SJCRH30 (cell line): ENCODE measurements at regions not wholly inside any gene's neighbourhood (a gene's known extent, or its start where the extent isn't known, plus 50 kb on each side); places are given as distances from the start of the nearest gene placed in this dataset.

Experiments
- DNase-seq, 2 experiments: peaks; one replicate each; pipeline ENCODE4 v3.0.0-alpha.2; 2015 to 2020
- H3K27ac ChIP-seq: fragments of 250-450 bp; sonication (Bioruptor Pico); 2 replicates; pipeline ENCODE4 v1.5.1; 2020; ENCODE audit warnings: mild to moderate bottlenecking, moderate library complexity
- H3K27me3 ChIP-seq: fragments of 250-450 bp; sonication (Bioruptor Pico); 2 replicates; pipeline ENCODE4 v1.5.1; 2020; ENCODE audit warnings: mild to moderate bottlenecking, moderate library complexity
- H3K36me3 ChIP-seq: fragments of 250-450 bp; sonication (Bioruptor Pico); 2 replicates; pipeline ENCODE4 v1.5.1; 2020; ENCODE audit warnings: mild to moderate bottlenecking, moderate library complexity
- H3K4me1 ChIP-seq: fragments of 250-450 bp; sonication (Bioruptor Pico); 2 replicates; pipeline ENCODE4 v1.5.1; 2020; ENCODE audit warnings: mild to moderate bottlenecking, moderate library complexity
- H3K4me3 ChIP-seq: fragments of 250-450 bp; sonication (Bioruptor Pico); 2 replicates; pipeline ENCODE4 v1.5.1; 2020; ENCODE audit warnings: mild to moderate bottlenecking, moderate library complexity
- H3K9me3 ChIP-seq: fragments of 250-450 bp; sonication (Bioruptor Pico); replicated peaks from 2 replicates; pipeline ENCODE4 v1.5.1; 2020; ENCODE audit warnings: mild to moderate bottlenecking, moderate library complexity

DNA sequence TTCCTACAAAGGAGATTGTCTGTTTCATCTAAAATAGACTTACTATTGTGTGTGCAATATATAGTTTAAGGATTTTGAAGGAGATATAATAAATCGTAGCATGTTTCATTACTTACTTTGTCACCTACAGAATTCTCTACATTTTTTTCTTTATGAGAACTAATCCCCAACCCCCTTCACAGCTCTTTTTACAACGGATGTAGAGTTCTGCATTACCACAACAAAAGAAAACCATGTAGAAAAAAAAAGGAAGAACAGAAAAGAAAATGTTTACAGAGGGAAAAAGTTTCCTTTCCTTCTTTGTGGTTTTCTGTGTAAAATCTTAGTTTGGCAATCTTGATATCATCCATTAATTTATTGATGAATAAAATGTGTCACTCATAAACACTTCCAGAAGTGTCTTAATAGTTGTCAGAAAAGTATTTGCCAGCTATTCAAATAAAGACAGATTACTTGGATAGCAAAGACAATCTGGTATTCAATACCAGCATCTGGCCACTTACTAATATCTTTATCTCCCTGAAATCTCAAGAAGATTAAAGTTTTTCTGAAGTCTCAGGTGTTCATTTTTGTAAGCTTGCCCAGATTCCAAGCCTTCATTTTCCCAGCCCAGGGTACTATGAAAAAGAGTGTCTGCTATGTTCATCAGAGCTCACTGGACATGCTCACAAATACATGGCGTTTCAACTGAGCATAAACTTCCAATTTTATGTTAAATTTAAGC is 806.8 kb downstream of the PCDH19 start:
- H3K27ac ChIP-seq: no peak overlapping the region
- H3K4me1 ChIP-seq: no peaks in the 10 kb centered on the region
- H3K4me3 ChIP-seq: no peak overlapping the region
- H3K9me3 ChIP-seq: no peaks in the 10 kb centered on the region
- no peak for DNase-seq
- no peaks in the 10 kb centered on the region for H3K36me3 ChIP-seq
- no peaks in the 10 kb centered on the region for H3K27me3 ChIP-seq

GRCh38 chrX:99602107-99602506 is 808.0 kb downstream of the PCDH19 start:
- Histone ChIP-seq H3K27me3 (no peaks in the 10 kb centered on the region), H3K4me3 (no peak overlapping the region), H3K36me3 (no peaks in the 10 kb centered on the region), H3K27ac (no peak overlapping the region), H3K4me1 (no peaks in the 10 kb centered on the region), H3K9me3 (no peaks in the 10 kb centered on the region)
- DNase-seq: no peak

GRCh38 chrX:99588936-99589335 is 821.1 kb downstream of the PCDH19 start:
- no peaks in the 10 kb centered on the region for H3K9me3 ChIP-seq
- no peak overlapping the region for H3K4me3 ChIP-seq
- H3K36me3 ChIP-seq: no peaks in the 10 kb centered on the region
- no peaks in the 10 kb centered on the region for H3K4me1 ChIP-seq
- H3K27ac ChIP-seq: no peak overlapping the region
- no peaks in the 10 kb centered on the region for H3K27me3 ChIP-seq
- DNase-seq: no peak

DNA sequence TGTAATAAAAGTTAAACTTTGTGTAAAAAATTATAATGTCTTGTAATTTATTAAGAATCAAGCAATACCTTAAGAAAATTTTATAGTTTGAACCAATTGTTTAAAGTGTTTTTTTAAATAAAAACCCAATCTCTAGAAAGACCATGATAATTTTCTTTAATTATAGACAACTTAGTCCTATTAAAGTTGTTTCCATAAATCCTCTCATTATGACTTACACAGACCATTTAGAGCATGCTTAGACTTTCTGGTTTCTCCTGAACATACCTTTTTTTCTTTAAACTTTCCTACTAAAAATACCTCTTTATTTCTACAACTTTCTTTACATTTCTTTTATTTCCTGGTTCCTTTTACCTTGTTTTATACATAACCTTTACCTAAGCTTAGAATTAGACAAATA is 837.4 kb downstream of the PCDH19 start:
- H3K27ac ChIP-seq: no peak overlapping the region
- no peak for DNase-seq
- no peaks in the 10 kb centered on the region for H3K4me1 ChIP-seq
- H3K4me3 ChIP-seq: no peak overlapping the region
- no peaks in the 10 kb centered on the region for H3K36me3 ChIP-seq
- no peaks in the 10 kb centered on the region for H3K27me3 ChIP-seq
- no peaks in the 10 kb centered on the region for H3K9me3 ChIP-seq

DNA sequence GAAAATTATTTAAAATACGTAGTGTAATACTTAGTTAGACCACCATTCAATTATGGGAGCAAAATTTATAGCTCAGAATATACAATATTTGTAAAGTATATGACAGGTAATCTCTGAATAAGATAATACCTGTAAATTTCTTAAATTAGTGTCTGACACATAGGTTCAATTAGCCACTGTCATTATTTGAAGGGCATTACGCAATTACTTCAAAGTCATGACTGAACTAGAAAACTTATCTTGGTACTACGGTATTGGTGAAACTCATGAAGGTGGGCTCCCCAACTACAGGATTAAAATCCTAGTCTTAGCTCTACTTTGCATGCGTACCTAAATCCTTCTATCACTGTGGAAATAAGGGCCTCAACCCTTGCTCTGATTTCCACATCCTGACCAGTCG is 860.7 kb downstream of the PCDH19 start:
- no peak for DNase-seq
- Histone ChIP-seq H3K36me3 (no peaks in the 10 kb centered on the region), H3K9me3 (no peaks in the 10 kb centered on the region), H3K4me3 (no peak overlapping the region), H3K27ac (no peak overlapping the region), H3K4me1 (no peaks in the 10 kb centered on the region), H3K27me3 (no peaks in the 10 kb centered on the region)

- no peaks in the 10 kb centered on the region for H3K27me3 ChIP-seq
- no peaks in the 10 kb centered on the region for H3K4me1 ChIP-seq
Observed at GRCh38 chrX:99522450-99522849, 887.6 kb downstream of the PCDH19 start.

DNA sequence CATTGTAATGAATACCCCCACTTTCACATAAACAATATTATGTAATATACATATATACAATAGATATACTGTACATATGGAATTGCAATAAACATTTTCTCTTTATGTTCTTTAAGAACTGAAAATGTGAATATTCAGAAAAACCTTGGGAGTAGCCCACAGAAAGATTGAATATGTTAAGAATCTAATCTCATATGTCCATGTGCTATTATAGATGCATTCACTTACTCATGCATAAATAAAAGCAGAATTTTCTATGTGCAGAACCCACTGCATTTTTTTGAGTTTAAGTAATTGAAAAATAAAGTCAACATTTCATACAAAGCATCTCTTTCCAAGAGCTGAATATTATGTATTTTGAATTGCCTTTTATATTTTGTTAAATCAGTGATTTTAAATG is 902.3 kb downstream of the PCDH19 start:
- Histone ChIP-seq H3K4me1 (no peaks in the 10 kb centered on the region), H3K27ac (no peak overlapping the region), H3K9me3 (no peaks in the 10 kb centered on the region), H3K36me3 (no peaks in the 10 kb centered on the region), H3K4me3 (no peak overlapping the region), H3K27me3 (no peaks in the 10 kb centered on the region)
- DNase-seq: no peak

More at GRCh38 chrX:99522450-99522849, 887.6 kb downstream of the PCDH19 start:
- Histone ChIP-seq H3K27ac (no peak overlapping the region), H3K9me3 (no peaks in the 10 kb centered on the region), H3K4me3 (no peak overlapping the region), H3K36me3 (no peaks in the 10 kb centered on the region)
- DNase-seq: no peak

GRCh38 chrX:99495453-99495852 is 914.6 kb downstream of the PCDH19 start:
- no peak for DNase-seq
- no peaks in the 10 kb centered on the region for H3K27me3 ChIP-seq
- no peaks in the 10 kb centered on the region for H3K4me1 ChIP-seq
- no peaks in the 10 kb centered on the region for H3K9me3 ChIP-seq
- 0 out of 2 replicates have a peak, but pooled peaks cover 3% of the 10 kb centered on the region for H3K36me3 ChIP-seq
- no peak overlapping the region for H3K27ac ChIP-seq
- no peak overlapping the region for H3K4me3 ChIP-seq

- Histone ChIP-seq H3K36me3 (0 out of 2 replicates have a peak, but pooled peaks cover 3% of the 10 kb centered on the region), H3K27me3 (no peaks in the 10 kb centered on the region), H3K27ac (no peak overlapping the region), H3K9me3 (no peaks in the 10 kb centered on the region), H3K4me1 (no peaks in the 10 kb centered on the region), H3K4me3 (no peak overlapping the region)
- DNase-seq: no peak
Observed at GRCh38 chrX:99494668-99495067, 915.4 kb downstream of the PCDH19 start.

DNA sequence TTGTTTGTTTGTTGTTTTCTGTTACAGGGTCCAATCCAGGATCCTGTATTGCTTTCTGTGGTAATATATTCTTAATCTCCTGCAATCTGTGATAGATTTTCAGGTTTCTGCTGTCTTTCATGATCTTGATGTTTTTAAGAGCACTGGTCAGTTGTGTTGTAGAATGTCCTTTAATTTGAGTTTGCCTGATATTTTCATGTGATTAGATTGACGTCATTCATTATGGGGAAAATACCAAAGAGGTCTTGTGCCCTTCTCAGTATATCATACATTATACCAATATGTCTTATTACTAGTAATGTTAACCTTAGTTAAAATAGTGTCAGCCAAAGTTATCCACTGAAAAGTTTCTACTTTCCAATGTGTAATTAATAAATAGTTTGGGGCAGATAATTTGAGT is 929.3 kb downstream of the PCDH19 start:
- DNase-seq: no peak
- H3K27ac ChIP-seq: no peak overlapping the region
- H3K36me3 ChIP-seq: no peaks in the 10 kb centered on the region
- H3K4me3 ChIP-seq: no peak overlapping the region
- H3K27me3 ChIP-seq: no peaks in the 10 kb centered on the region
- no peaks in the 10 kb centered on the region for H3K4me1 ChIP-seq
- no peaks in the 10 kb centered on the region for H3K9me3 ChIP-seq

- Histone ChIP-seq H3K4me3 (no peak overlapping the region), H3K9me3 (no peaks in the 10 kb centered on the region), H3K27ac (no peak overlapping the region), H3K4me1 (no peaks in the 10 kb centered on the region), H3K36me3 (no peaks in the 10 kb centered on the region), H3K27me3 (no peaks in the 10 kb centered on the region)
- no peak for DNase-seq
Observed at GRCh38 chrX:99469439-99469838, 940.6 kb downstream of the PCDH19 start.

- no peak overlapping the region for H3K4me3 ChIP-seq
- H3K27me3 ChIP-seq: no peaks in the 10 kb centered on the region
- no peak overlapping the region for H3K27ac ChIP-seq
- H3K4me1 ChIP-seq: no peaks in the 10 kb centered on the region
- H3K36me3 ChIP-seq: no peaks in the 10 kb centered on the region
- H3K9me3 ChIP-seq: no peaks in the 10 kb centered on the region
- no peak for DNase-seq
Observed at GRCh38 chrX:99468993-99469392, 941.1 kb downstream of the PCDH19 start.

- DNase-seq: no peak
- Histone ChIP-seq H3K27ac (no peak overlapping the region), H3K4me3 (no peak overlapping the region), H3K9me3 (no peaks in the 10 kb centered on the region), H3K36me3 (no peaks in the 10 kb centered on the region), H3K4me1 (no peaks in the 10 kb centered on the region), H3K27me3 (no peaks in the 10 kb centered on the region)
Observed at GRCh38 chrX:99461223-99461622, 948.9 kb downstream of the PCDH19 start.

DNA sequence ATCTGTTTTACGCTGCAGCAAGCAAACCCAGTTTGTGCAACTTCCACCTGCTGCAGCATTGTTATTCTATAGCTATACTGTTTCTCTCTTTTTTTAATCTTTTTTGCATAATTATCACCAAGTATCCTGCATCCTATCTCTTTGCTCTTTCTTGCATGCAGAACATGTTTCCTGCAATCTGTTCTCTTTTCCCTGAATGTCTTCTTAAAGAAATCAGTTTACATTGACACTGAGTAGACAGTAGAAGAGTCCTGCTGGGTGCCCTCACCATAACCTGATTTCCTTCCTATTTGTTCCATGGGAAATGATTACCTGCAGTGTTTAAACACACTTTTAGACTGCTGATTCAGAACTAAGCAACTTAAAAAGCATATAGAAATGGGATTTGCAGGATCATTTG is 964.7 kb downstream of the PCDH19 start:
- no peaks in the 10 kb centered on the region for H3K9me3 ChIP-seq
- no peak for DNase-seq

DNA sequence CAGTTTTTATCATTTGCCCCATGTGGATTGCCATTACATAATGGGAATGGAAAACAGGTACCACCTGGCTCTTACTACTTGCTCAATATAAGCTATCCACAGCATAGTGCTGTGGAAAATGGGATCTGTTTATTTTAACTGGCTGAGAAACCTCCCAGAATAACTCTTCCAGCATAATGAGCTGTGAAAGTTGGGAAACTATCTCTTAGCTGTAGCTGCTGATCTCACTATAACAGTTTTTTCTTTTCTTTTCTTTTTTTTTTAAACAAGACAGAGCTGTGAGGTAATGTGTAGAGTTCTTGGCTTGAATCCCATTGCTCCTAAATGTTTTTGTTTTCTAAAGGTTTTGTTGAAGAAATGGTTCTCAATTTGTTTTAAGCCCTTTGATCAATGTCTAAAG is 988.3 kb downstream of the PCDH19 start:
- Histone ChIP-seq H3K27me3 (no peaks in the 10 kb centered on the region), H3K9me3 (no peaks in the 10 kb centered on the region), H3K27ac (no peak overlapping the region), H3K36me3 (no peaks in the 10 kb centered on the region), H3K4me3 (no peak overlapping the region), H3K4me1 (no peaks in the 10 kb centered on the region)
- no peak for DNase-seq

More for the DNA sequence above, 964.7 kb downstream of the PCDH19 start:
- H3K27ac ChIP-seq: no peak overlapping the region
- H3K27me3 ChIP-seq: no peaks in the 10 kb centered on the region
- H3K36me3 ChIP-seq: no peaks in the 10 kb centered on the region
- no peak overlapping the region for H3K4me3 ChIP-seq
- no peaks in the 10 kb centered on the region; the same call in 1 of the 2 replicates for H3K4me1 ChIP-seq

GRCh38 chrX:99415470-99415869 is 994.6 kb downstream of the PCDH19 start:
- Histone ChIP-seq H3K27me3 (no peaks in the 10 kb centered on the region), H3K4me3 (no peak overlapping the region), H3K36me3 (no peaks in the 10 kb centered on the region), H3K27ac (no peak overlapping the region), H3K9me3 (no peaks in the 10 kb centered on the region), H3K4me1 (no peaks in the 10 kb centered on the region)
- no peak for DNase-seq
